ENCODE measurements at regions not wholly inside any gene's neighbourhood (a gene's known extent, or its start where the extent isn't known, plus 50 kb on each side); places are given as distances from the start of the nearest gene placed in this dataset.
"Not testable (repeated sequence)": the region's sequence is repeated elsewhere in the genome, so short reads cannot be mapped to it uniquely, and the experiment has no call there.

DNA sequence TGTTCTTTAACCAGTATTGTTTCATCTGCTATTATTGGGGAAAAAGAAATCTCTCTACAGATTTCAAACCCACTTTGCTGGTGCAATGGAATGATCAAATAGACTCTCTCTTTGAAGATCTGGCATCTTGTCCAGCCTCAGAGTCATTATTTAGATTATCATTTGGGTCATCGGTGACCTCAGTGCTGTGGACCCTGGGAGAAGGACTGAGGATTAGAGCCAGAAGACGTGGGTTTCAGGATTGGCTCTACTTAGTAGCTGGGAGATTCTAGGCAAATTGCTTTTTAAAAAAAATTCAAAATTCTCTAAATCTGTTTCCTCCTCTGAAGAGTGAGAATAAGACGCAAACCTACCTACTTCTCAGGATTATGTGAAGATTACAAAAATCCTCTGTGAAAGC is 107.6 kb upstream of the CTAGE1 start:
- H3K4me3 ChIP-seq (ENCODE audit: low read length) = no peak overlapping the region
- TF ChIP-seq, protein P1, sequence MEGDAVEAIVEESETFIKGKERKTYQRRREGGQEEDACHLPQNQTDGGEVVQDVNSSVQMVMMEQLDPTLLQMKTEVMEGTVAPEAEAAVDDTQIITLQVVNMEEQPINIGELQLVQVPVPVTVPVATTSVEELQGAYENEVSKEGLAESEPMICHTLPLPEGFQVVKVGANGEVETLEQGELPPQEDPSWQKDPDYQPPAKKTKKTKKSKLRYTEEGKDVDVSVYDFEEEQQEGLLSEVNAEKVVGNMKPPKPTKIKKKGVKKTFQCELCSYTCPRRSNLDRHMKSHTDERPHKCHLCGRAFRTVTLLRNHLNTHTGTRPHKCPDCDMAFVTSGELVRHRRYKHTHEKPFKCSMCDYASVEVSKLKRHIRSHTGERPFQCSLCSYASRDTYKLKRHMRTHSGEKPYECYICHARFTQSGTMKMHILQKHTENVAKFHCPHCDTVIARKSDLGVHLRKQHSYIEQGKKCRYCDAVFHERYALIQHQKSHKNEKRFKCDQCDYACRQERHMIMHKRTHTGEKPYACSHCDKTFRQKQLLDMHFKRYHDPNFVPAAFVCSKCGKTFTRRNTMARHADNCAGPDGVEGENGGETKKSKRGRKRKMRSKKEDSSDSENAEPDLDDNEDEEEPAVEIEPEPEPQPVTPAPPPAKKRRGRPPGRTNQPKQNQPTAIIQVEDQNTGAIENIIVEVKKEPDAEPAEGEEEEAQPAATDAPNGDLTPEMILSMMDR (conservative IDR thresholded peaks at IDR 0.05; ENCODE audit: low read length) = no peak
- no peak for DNase-seq (ENCODE audit: low read depth)

DNA sequence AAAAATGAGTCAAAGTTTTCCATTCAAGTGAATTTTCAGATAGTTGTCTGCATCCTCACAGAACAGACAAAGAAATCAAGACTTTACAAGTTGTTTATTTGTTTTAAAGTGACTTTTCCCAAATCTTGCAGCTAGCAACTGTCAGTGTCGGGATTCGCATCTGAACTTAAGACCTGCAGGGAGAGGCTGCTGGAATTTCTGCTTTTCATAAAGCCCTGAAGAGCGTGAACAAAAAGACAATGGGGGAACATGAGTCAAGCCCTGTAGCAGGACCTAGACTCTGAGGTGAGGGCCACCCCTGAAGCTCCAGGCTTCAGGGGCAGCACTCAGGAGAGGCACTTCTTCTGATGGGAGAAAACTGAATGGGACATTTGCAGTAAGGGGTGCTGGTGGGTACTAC is 108.2 kb upstream of the CTAGE1 start:
- TF ChIP-seq, protein P1 (conservative IDR thresholded peaks at IDR 0.05; ENCODE audit: low read length) = no peak
- no peak overlapping the region for H3K4me3 ChIP-seq (ENCODE audit: low read length)
- no peak for DNase-seq (ENCODE audit: low read depth)

DNA sequence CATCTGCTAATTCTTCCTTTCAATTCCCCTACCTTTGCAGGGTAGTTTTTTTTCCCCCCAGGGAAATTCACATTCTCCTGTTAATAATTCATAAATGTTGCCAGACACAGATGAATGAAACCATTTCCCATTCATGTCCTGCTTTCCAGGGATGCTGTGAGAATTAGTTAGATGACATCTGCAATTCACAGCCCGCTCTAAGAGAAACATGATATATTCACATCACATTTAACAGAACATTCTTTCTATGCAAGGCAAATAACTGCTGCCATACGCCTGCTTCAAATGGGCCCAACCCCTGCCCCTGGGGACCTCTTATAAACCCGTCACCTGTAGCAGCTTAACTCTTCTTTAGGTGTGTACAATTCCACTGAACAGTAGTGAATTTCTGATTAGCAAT is 110.6 kb upstream of the CTAGE1 start:
- DNase-seq (ENCODE audit: low read depth) = no peak
- no peak overlapping the region for H3K4me3 ChIP-seq (ENCODE audit: low read length)
- TF ChIP-seq, protein P1 (conservative IDR thresholded peaks at IDR 0.05; ENCODE audit: low read length) = no peak

DNA sequence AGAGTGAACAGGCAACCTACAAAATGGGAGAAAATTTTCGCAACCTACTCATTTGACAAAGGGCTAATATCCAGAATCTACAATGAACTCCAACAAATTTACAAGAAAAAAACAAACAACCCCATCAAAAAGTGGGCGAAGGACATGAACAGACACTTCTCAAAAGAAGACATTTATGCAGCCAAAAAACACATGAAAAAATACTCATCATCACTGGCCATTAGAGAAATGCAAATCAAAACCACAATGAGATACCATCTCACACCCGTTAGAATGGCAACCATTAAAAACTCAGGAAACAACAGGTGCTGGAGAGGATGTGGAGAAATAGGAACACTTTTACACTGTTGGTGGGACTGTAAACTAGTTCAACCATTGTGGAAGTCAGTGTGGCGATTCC is 117.0 kb upstream of the CTAGE1 start:
- not testable (repeated sequence) for DNase-seq (ENCODE audit: low read depth)

DNA sequence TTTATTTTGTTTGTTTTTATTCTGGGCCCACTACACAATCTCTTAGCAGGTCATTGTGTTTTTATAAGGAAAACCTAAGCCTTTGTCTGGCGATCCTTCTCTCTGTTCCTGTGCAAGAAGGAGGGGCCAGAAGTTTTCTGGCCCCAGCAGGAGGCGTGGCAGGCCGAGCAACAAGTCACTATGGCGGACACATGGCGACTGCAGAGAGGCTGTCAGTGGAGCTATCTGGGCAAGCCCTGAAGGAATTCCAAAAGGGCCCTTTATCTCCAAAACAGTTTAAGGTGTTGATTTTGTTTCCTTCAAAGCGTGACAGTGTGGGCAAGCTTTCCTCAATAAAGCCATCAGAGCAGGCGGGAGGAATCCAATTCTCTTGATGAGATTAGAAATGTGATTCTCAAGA is 118.8 kb upstream of the CTAGE1 start:
- H3K4me3 ChIP-seq (ENCODE audit: low read length) = no peak overlapping the region
- TF ChIP-seq, protein P1 (conservative IDR thresholded peaks at IDR 0.05; ENCODE audit: low read length) = no peak
- DNase-seq (ENCODE audit: low read depth) = no peak

More for the DNA sequence above, 117.0 kb upstream of the CTAGE1 start:
- H3K4me3 ChIP-seq (ENCODE audit: low read length) = not testable (repeated sequence)

DNA sequence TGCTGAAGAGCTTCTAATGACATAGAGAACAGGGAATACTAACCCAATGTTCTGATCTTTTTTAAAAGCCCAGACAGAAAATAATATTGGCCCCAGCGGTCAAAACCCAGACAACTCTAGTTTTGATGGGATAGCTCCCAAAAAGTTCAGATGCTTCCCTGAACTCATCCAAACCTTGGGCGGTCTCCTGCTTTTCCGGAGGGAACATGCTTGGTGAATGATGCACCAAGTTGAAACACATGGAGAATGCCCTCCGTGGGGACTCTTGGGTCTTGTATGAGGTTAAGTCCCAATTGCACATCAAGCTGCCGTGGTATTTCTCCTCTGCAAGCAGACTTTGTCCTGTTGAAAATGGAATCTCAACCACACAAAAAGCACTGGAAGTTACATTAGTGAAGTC is 120.7 kb upstream of the CTAGE1 start:
- no peak overlapping the region for H3K4me3 ChIP-seq (ENCODE audit: low read length)
- TF ChIP-seq, protein P1 (conservative IDR thresholded peaks at IDR 0.05; ENCODE audit: low read length) = no peak
- peak; percentile 91 for DNase-seq (ENCODE audit: low read depth)

DNA sequence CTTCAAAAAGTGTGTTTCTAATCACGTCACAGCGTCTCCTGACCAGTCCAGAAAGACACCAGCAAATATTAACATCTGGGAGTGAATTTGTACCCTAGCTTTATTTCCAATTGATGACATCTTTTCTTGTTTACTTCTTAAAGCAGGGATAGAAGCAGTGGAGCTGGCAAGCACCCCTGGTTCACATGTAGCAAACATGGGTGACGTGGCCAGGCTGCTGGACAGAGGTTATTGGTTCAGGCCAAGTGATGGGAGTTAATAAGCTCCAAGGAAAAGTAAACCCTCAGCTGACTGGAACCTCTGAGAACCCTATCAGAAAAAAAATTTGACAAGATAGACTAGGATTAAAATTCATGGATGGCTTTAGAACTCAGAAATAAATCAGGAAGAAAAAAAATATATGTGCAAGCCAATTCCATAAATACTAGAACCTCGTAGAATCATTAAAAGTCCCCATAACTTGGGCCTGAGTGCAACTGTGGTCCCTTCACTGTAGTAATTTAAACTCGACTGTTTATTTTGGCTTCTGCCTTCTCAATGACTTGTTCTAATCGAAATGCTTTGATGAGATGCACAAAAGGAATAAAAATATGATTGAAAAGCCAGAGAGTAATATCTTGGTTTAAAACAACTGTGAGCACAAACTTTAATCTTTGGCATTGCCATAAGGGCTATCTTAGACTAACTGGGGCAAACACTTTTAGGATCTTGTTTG is 121.5 kb upstream of the CTAGE1 start:
- peak; percentile 35 for DNase-seq (ENCODE audit: low read depth)

More for the DNA sequence above, 121.5 kb upstream of the CTAGE1 start:
- no peak overlapping the region for H3K4me3 ChIP-seq (ENCODE audit: low read length)
- TF ChIP-seq, protein P1 (conservative IDR thresholded peaks at IDR 0.05; ENCODE audit: low read length) = no peak
